ENCODE measurements at regions not wholly inside any gene's neighbourhood (a gene's known extent, or its start where the extent isn't known, plus 50 kb on each side); places are given as distances from the start of the nearest gene placed in this dataset.

DNA sequence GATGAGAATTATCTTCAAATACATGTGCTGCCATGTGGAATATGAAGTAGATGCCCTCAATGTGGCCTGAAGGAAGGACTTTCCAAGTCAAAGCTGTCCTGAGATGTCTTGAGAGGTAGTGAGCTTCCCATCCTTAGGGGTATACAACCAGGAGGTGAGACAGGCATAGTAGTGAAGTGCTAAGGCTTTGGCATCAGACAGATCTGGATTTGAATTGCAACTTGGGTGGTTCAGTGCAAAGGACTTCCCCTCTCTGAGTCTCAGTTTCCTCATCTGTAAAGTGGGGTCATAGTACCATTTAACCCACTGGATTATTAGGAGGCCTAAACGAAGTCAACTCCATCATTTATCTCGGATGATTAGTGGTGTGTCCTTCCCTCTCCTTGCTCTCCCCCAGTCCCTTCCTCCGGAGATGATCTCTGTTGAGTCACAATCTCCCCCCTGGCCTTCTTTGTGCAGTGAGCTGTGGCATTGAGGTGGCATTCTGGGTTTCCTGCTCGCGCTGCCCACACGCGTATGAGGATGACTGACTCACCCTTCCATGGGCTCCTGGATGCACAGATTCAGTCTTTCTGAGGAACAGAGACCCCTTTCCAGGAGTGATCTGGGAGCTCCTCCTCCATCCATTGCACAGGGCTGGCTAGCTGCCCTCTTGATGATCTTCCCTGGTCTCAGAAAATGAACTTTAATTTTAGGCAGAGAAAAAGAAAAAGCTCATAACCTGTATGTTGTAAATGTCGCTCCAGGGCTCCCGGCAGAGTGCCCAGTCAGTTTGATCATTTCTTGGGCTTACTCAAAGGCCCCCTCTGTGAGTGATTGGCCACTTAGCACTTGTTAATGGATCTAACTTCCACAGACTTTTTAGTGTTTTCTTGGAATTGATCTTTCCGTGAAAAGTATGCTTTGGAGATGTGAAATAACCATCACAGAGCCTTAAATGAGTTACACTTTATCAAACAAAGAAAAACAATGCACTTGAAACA lies 354.6 kb downstream of the PTPRU start:
- in situ Hi-C loops (cut with MboI): no loop called here
- DNase-seq (ENCODE audit: low read depth, low spot score) (no peak), ATAC-seq (no peak), FAIRE-seq (no peak)
- no peak overlapping the region for H3K9ac ChIP-seq (ENCODE audit: control insufficient read depth, insufficient read depth, low read length)
- BruUV-seq (replicated peaks): no TSS peak
- H2AFZ ChIP-seq (ENCODE audit: control insufficient read depth, low read depth, low read length): no peak overlapping the region
- H3K36me3 ChIP-seq (ENCODE audit: control insufficient read depth in 2 of 2, insufficient read depth in 2 of 2, low read length in 1 of 2): no peaks in the 10 kb centered on the region
- no peaks in the 10 kb centered on the region for H3K9me3 ChIP-seq (replicated peaks; ENCODE audit: control insufficient read depth, insufficient read depth, low read length)
- POLR2A ChIA-PET: no interaction called here
- H3K4me2 ChIP-seq (ENCODE audit: control insufficient read depth, insufficient read depth): no peak overlapping the region
- CTCF ChIA-PET: no interaction called here
- 8% methylated on average over 10 of the region's 10 CpGs for WGBS (ENCODE audit: insufficient coverage, insufficient replicate concordance, low lambda C conversion rate, missing lambda C conversion rate)
- SMC1A ChIA-PET (ENCODE audit: uncharacterized antibody, unreplicated experiment): no interaction called here
- H3K4me1 ChIP-seq (ENCODE audit: control insufficient read depth, insufficient read depth, low read length): no peaks in the 10 kb centered on the region
- H3K27ac ChIP-seq (ENCODE audit: control insufficient read depth, insufficient read depth): no peak overlapping the region
- H3K4me3 ChIP-seq: no peak overlapping the region
- H4K20me1 ChIP-seq (ENCODE audit: control insufficient read depth, insufficient read depth): no peaks in the 10 kb centered on the region
- no peaks in the 10 kb centered on the region; a peak in 1 of 4 replicates for H3K27me3 ChIP-seq (replicated peaks in 1 of 2; ENCODE audit: control insufficient read depth in 2 of 2, insufficient read depth in 2 of 2, low read length in 1 of 2)
- RAD21 ChIA-PET (ENCODE audit: unreplicated experiment): no interaction called here
- intact Hi-C loops (cut with micrococcal nuclease; ENCODE audit: unreplicated experiment): no loop called here
- no peaks in the 10 kb centered on the region for H3K79me2 ChIP-seq (ENCODE audit: control insufficient read depth, insufficient read depth, low read length)
- TF ChIP-seq JUNB (IDR thresholded peaks at IDR 0.05) (no peak), MTA2 (IDR thresholded peaks at IDR 0.05; ENCODE audit: low read depth) (no peak), ATF7 (IDR thresholded peaks at IDR 0.05; ENCODE audit: low read depth) (no peak), CHD4 (IDR thresholded peaks at IDR 0.05) (no peak), CHD1 (IDR thresholded peaks at IDR 0.05; ENCODE audit: low read depth, low read length) (no peak), KLF5 (IDR thresholded peaks at IDR 0.05; ENCODE audit: partially characterized antibody) (no peak), MYB (IDR thresholded peaks at IDR 0.05; ENCODE audit: borderline replicate concordance, low read depth, low read length) (no peak), CEBPB (IDR thresholded peaks at IDR 0.05; ENCODE audit: borderline replicate concordance in 1 of 2, low read depth in 2 of 2, low read length in 2 of 2) (no peak), CREB1 (IDR thresholded peaks at IDR 0.05; ENCODE audit: low read depth) (no peak), CBX5 (IDR thresholded peaks at IDR 0.05; ENCODE audit: low read depth) (no peak), SP1 (IDR thresholded peaks at IDR 0.05; ENCODE audit: low read depth, low read length) (no peak), DPF2 (IDR thresholded peaks at IDR 0.05) (no peak), SREBF1 (IDR thresholded peaks at IDR 0.05; ENCODE audit: low read length) (no peak)
- TF ChIP-seq, protein P1, sequence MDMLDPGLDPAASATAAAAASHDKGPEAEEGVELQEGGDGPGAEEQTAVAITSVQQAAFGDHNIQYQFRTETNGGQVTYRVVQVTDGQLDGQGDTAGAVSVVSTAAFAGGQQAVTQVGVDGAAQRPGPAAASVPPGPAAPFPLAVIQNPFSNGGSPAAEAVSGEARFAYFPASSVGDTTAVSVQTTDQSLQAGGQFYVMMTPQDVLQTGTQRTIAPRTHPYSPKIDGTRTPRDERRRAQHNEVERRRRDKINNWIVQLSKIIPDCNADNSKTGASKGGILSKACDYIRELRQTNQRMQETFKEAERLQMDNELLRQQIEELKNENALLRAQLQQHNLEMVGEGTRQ (IDR thresholded peaks at IDR 0.05; ENCODE audit: borderline replicate concordance, low read depth, low read length): no peak
- TF ChIP-seq, protein P2, sequence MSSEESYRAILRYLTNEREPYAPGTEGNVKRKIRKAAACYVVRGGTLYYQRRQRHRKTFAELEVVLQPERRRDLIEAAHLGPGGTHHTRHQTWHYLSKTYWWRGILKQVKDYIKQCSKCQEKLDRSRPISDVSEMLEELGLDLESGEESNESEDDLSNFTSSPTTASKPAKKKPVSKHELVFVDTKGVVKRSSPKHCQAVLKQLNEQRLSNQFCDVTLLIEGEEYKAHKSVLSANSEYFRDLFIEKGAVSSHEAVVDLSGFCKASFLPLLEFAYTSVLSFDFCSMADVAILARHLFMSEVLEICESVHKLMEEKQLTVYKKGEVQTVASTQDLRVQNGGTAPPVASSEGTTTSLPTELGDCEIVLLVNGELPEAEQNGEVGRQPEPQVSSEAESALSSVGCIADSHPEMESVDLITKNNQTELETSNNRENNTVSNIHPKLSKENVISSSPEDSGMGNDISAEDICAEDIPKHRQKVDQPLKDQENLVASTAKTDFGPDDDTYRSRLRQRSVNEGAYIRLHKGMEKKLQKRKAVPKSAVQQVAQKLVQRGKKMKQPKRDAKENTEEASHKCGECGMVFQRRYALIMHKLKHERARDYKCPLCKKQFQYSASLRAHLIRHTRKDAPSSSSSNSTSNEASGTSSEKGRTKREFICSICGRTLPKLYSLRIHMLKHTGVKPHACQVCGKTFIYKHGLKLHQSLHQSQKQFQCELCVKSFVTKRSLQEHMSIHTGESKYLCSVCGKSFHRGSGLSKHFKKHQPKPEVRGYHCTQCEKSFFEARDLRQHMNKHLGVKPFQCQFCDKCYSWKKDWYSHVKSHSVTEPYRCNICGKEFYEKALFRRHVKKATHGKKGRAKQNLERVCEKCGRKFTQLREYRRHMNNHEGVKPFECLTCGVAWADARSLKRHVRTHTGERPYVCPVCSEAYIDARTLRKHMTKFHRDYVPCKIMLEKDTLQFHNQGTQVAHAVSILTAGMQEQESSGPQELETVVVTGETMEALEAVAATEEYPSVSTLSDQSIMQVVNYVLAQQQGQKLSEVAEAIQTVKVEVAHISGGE (CRISPR knock-in tag; IDR thresholded peaks at IDR 0.05): no peak
- TF ChIP-seq, protein P3, sequence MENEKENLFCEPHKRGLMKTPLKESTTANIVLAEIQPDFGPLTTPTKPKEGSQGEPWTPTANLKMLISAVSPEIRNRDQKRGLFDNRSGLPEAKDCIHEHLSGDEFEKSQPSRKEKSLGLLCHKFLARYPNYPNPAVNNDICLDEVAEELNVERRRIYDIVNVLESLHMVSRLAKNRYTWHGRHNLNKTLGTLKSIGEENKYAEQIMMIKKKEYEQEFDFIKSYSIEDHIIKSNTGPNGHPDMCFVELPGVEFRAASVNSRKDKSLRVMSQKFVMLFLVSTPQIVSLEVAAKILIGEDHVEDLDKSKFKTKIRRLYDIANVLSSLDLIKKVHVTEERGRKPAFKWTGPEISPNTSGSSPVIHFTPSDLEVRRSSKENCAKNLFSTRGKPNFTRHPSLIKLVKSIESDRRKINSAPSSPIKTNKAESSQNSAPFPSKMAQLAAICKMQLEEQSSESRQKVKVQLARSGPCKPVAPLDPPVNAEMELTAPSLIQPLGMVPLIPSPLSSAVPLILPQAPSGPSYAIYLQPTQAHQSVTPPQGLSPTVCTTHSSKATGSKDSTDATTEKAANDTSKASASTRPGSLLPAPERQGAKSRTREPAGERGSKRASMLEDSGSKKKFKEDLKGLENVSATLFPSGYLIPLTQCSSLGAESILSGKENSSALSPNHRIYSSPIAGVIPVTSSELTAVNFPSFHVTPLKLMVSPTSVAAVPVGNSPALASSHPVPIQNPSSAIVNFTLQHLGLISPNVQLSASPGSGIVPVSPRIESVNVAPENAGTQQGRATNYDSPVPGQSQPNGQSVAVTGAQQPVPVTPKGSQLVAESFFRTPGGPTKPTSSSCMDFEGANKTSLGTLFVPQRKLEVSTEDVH (IDR thresholded peaks at IDR 0.05; ENCODE audit: low read depth, partially characterized antibody): no peak
